Astrocyte (in vitro differentiated cells and primary cell): ENCODE measurements at regions not wholly inside any gene's neighbourhood (a gene's known extent, or its start where the extent isn't known, plus 50 kb on each side); places are given as distances from the start of the nearest gene placed in this dataset.
A peak's percentile ranks its signal among the peaks of the same experiment; 100 is the strongest.

Source experiments
- DNase-seq: peaks from one replicate; pipeline ENCODE4 v3.0.0-alpha.2; 2010; ENCODE audit warnings: low read depth
- FAIRE-seq: peaks from 2 replicates; lab custom pipeline; 2011; peaks lifted over from hg19 to GRCh38; lab: Jason Lieb, UNC
- H2AFZ ChIP-seq: 2 replicates; pipeline ENCODE4 v1.6.0; 2012; ENCODE audit warnings: low read depth, low read length, inconsistent platforms
- H3K27ac ChIP-seq: 2 replicates; pipeline ENCODE4 v1.5.1; 2011; ENCODE audit warnings: low read depth, low read length, inconsistent platforms
- H3K27me3 ChIP-seq: 2 replicates; pipeline ENCODE4 v1.6.0; 2011; ENCODE audit warnings: low read length, inconsistent platforms; ENCODE audit not compliant: insufficient read depth
- H3K36me3 ChIP-seq: 2 replicates; pipeline ENCODE4 v1.5.1; 2011; ENCODE audit warnings: low read length, inconsistent platforms; ENCODE audit not compliant: insufficient read depth
- H3K4me1 ChIP-seq: 2 replicates; pipeline ENCODE4 v1.5.1; 2011; ENCODE audit warnings: low read length, inconsistent platforms; ENCODE audit not compliant: insufficient read depth
- H3K4me2 ChIP-seq: 2 replicates; pipeline ENCODE4 v1.6.0; 2012; ENCODE audit warnings: low read length, inconsistent platforms
- H3K4me3 ChIP-seq: 2 replicates; pipeline ENCODE4 v1.5.1; 2011; ENCODE audit warnings: low read depth, mild to moderate bottlenecking, low read length, inconsistent platforms; ENCODE audit not compliant: insufficient read depth
- H3K79me2 ChIP-seq: 2 replicates; pipeline ENCODE4 v1.6.0; 2012; ENCODE audit warnings: mild to moderate bottlenecking, low read length, inconsistent platforms; ENCODE audit not compliant: insufficient read depth
- H3K9ac ChIP-seq: 2 replicates; pipeline ENCODE4 v1.6.0; 2012; ENCODE audit warnings: mild to moderate bottlenecking, low read length, inconsistent platforms
- H3K9me3 ChIP-seq: 2 replicates; pipeline ENCODE4 v1.5.1; 2012; ENCODE audit warnings: low read depth, mild to moderate bottlenecking, low read length, inconsistent platforms; ENCODE audit not compliant: insufficient read depth
- H4K20me1 ChIP-seq: 2 replicates; pipeline ENCODE4 v1.6.0; 2012; ENCODE audit warnings: low read length, inconsistent platforms; ENCODE audit not compliant: insufficient read depth
- H3K27ac Mint-ChIP-seq: one replicate; pipeline ENCODE4 v1.8.0; 2021; ENCODE audit warnings: mild to moderate bottlenecking, mixed read lengths; ENCODE audit not compliant: unreplicated experiment
- H3K27me3 Mint-ChIP-seq: one replicate; pipeline ENCODE4 v1.8.0; 2021; ENCODE audit warnings: low read depth, mixed read lengths; ENCODE audit not compliant: unreplicated experiment
- H3K36me3 Mint-ChIP-seq: one replicate; pipeline ENCODE4 v1.8.0; 2021; ENCODE audit warnings: low read depth, mixed read lengths; ENCODE audit not compliant: unreplicated experiment
- H3K4me1 Mint-ChIP-seq: one replicate; pipeline ENCODE4 v1.8.0; 2021; ENCODE audit warnings: low read depth, mixed read lengths; ENCODE audit not compliant: unreplicated experiment
- H3K4me3 Mint-ChIP-seq: one replicate; pipeline ENCODE4 v1.8.0; 2021; ENCODE audit warnings: mild to moderate bottlenecking, moderate library complexity, mixed read lengths; ENCODE audit not compliant: unreplicated experiment
- H3K9me3 Mint-ChIP-seq: one replicate; pipeline ENCODE4 v1.8.0; 2021; ENCODE audit warnings: mild to moderate bottlenecking, mixed read lengths; ENCODE audit not compliant: unreplicated experiment
- CTCF ChIP-seq: IDR thresholded peaks from 2 replicates; pipeline ENCODE4 v1.5.1; 2011; ENCODE audit warnings: low read depth, mild to moderate bottlenecking, inconsistent platforms, low read length, moderate library complexity; ENCODE audit not compliant: insufficient read depth
- EZH2 ChIP-seq: IDR thresholded peaks from 2 replicates; pipeline ENCODE4 v1.6.1; 2012; ENCODE audit warnings: mild to moderate bottlenecking, low read length, inconsistent platforms; ENCODE audit not compliant: insufficient read depth

GRCh38 chr5:174380311-174380710, 334.8 kb downstream of the NSG2 start:
- H3K4me1 ChIP-seq = peaks cover 11% of the 10 kb centered on the region
- FAIRE-seq = no peak
- H3K27ac ChIP-seq = no peak overlapping the region
- no peak overlapping the region for H3K4me3 ChIP-seq
- no peak overlapping the region for H2AFZ ChIP-seq
- peaks cover 8% of the 10 kb centered on the region for H3K4me1 Mint-ChIP-seq
- no peak overlapping the region for H3K4me2 ChIP-seq
- no peak for TF ChIP-seq EZH2
- no peak for TF ChIP-seq CTCF
- peaks cover 7% of the 10 kb centered on the region for H3K9me3 Mint-ChIP-seq
- H3K27ac Mint-ChIP-seq = no peak overlapping the region
- no peaks in the 10 kb centered on the region for H3K79me2 ChIP-seq
- no peak for DNase-seq
- H3K9me3 ChIP-seq = peaks cover 5% of the 10 kb centered on the region
- peaks cover 3% of the 10 kb centered on the region for H3K27me3 ChIP-seq
- H3K36me3 ChIP-seq = no peaks in the 10 kb centered on the region
- H3K27me3 Mint-ChIP-seq = no peaks in the 10 kb centered on the region
- no peaks in the 10 kb centered on the region for H4K20me1 ChIP-seq
- H3K4me3 Mint-ChIP-seq = no peak overlapping the region
- no peaks in the 10 kb centered on the region for H3K36me3 Mint-ChIP-seq
- H3K9ac ChIP-seq = no peak overlapping the region

GRCh38 chr5:174381241-174381640, 335.7 kb downstream of the NSG2 start:
- Mint-ChIP-seq H3K9me3 (peaks cover 8% of the 10 kb centered on the region), H3K4me1 (peaks cover 8% of the 10 kb centered on the region), H3K27me3 (peaks cover under 1% of the 10 kb centered on the region), H3K27ac (no peak overlapping the region), H3K36me3 (no peaks in the 10 kb centered on the region), H3K4me3 (no peak overlapping the region)
- Histone ChIP-seq H3K36me3 (no peaks in the 10 kb centered on the region), H3K4me2 (no peak overlapping the region), H3K9me3 (peaks cover 5% of the 10 kb centered on the region), H3K27ac (no peak overlapping the region), H3K9ac (no peak overlapping the region), H3K4me3 (no peak overlapping the region), H2AFZ (no peak overlapping the region), H3K4me1 (peaks cover 11% of the 10 kb centered on the region), H3K79me2 (no peaks in the 10 kb centered on the region), H4K20me1 (no peaks in the 10 kb centered on the region), H3K27me3 (no peaks in the 10 kb centered on the region)
- TF ChIP-seq EZH2 (no peak), CTCF (no peak)
- FAIRE-seq (no peak), DNase-seq (no peak)

GRCh38 chr5:174383210-174384167, 338.0 kb downstream of the NSG2 start:
- TF ChIP-seq CTCF (no peak), EZH2 (no peak)
- FAIRE-seq (no peak), DNase-seq (no peak)
- Histone ChIP-seq H2AFZ (peak overlapping the region; percentile 61), H3K4me3 (no peak overlapping the region), H3K9me3 (peaks cover 3% of the 10 kb centered on the region), H3K4me2 (no peak overlapping the region), H3K27me3 (no peaks in the 10 kb centered on the region), H4K20me1 (no peaks in the 10 kb centered on the region), H3K9ac (no peak overlapping the region), H3K79me2 (no peaks in the 10 kb centered on the region), H3K27ac (peak overlapping the region; percentile 65), H3K4me1 (peaks cover 11% of the 10 kb centered on the region), H3K36me3 (no peaks in the 10 kb centered on the region)
- Mint-ChIP-seq H3K4me3 (no peak overlapping the region), H3K9me3 (peaks cover 10% of the 10 kb centered on the region), H3K36me3 (no peaks in the 10 kb centered on the region), H3K27me3 (peaks cover 6% of the 10 kb centered on the region), H3K4me1 (peaks cover 8% of the 10 kb centered on the region), H3K27ac (no peak overlapping the region)
